ENCODE measurements at regions not wholly inside any gene's neighbourhood (a gene's known extent, or its start where the extent isn't known, plus 50 kb on each side); places are given as distances from the start of the nearest gene placed in this dataset.

GRCh38 chr1:81232420-81232819 is 568.3 kb upstream of the ADGRL2 start:
- Histone ChIP-seq H3K4me1 (peaks cover 0 to 24% (median 0%) of the 10 kb centered on the region in 3 donors), H3K9me3 (no peaks in the 10 kb centered on the region), H3K4me3 (no peak overlapping the region), H3K36me3 (no peaks in the 10 kb centered on the region), H3K27ac (no peak overlapping the region), H3K27me3 (no peaks in the 10 kb centered on the region)
- TF ChIP-seq POLR2A (IDR thresholded peaks at IDR 0.05) = no peak
- TF ChIP-seq, protein P1, sequence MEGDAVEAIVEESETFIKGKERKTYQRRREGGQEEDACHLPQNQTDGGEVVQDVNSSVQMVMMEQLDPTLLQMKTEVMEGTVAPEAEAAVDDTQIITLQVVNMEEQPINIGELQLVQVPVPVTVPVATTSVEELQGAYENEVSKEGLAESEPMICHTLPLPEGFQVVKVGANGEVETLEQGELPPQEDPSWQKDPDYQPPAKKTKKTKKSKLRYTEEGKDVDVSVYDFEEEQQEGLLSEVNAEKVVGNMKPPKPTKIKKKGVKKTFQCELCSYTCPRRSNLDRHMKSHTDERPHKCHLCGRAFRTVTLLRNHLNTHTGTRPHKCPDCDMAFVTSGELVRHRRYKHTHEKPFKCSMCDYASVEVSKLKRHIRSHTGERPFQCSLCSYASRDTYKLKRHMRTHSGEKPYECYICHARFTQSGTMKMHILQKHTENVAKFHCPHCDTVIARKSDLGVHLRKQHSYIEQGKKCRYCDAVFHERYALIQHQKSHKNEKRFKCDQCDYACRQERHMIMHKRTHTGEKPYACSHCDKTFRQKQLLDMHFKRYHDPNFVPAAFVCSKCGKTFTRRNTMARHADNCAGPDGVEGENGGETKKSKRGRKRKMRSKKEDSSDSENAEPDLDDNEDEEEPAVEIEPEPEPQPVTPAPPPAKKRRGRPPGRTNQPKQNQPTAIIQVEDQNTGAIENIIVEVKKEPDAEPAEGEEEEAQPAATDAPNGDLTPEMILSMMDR (IDR thresholded peaks at IDR 0.05) = no peak
- intact Hi-C loops (cut with DNase I) = no loop called here
- 21 to 39% methylated on average over 5 of the region's 5 CpGs for WGBS, 2 donors
- no peak for DNase-seq

- no peak for TF ChIP-seq POLR2A (IDR thresholded peaks at IDR 0.05)
- TF ChIP-seq, protein P1 (IDR thresholded peaks at IDR 0.05) = no peak
- DNase-seq = no peak
- intact Hi-C loops (cut with DNase I) = no loop called here
- 26 to 37% methylated on average over 1 of the region's 1 CpG for WGBS, 2 donors
- Histone ChIP-seq H3K4me1 (peaks cover 0 to 20% (median 0%) of the 10 kb centered on the region in 3 donors), H3K27me3 (no peaks in the 10 kb centered on the region), H3K4me3 (peak overlapping the region in 1 of 4 donors; percentile 25), H3K9me3 (no peaks in the 10 kb centered on the region), H3K36me3 (no peaks in the 10 kb centered on the region), H3K27ac (no peak overlapping the region)
Observed at GRCh38 chr1:81231729-81232038, 569.0 kb upstream of the ADGRL2 start.

- Histone ChIP-seq H3K4me3 (peak overlapping the region in 1 of 4 donors; percentile 25), H3K4me1 (peaks cover 0 to 20% (median 0%) of the 10 kb centered on the region in 3 donors), H3K9me3 (no peaks in the 10 kb centered on the region), H3K36me3 (no peaks in the 10 kb centered on the region), H3K27me3 (no peaks in the 10 kb centered on the region), H3K27ac (no peak overlapping the region)
- TF ChIP-seq, protein P1 (IDR thresholded peaks at IDR 0.05) = no peak
- no peak for TF ChIP-seq POLR2A (IDR thresholded peaks at IDR 0.05)
- intact Hi-C loops (cut with DNase I) = no loop called here
- no peak for DNase-seq
- WGBS, 2 donors = 29 to 34% methylated on average over 6 of the region's 6 CpGs
Observed at GRCh38 chr1:81230983-81231728, 569.6 kb upstream of the ADGRL2 start.

- TF ChIP-seq, protein P1 (IDR thresholded peaks at IDR 0.05) = no peak
- no peak for TF ChIP-seq POLR2A (IDR thresholded peaks at IDR 0.05)
- peaks cover 0 to 20% (median 0%) of the 10 kb centered on the region in 3 donors for H3K4me1 ChIP-seq
- intact Hi-C loops (cut with DNase I) = no loop called here
- H3K9me3 ChIP-seq = no peaks in the 10 kb centered on the region
- WGBS, 2 donors = 83 to 88% methylated on average over 6 of the region's 6 CpGs
- DNase-seq = no peak
- H3K27ac ChIP-seq = no peak overlapping the region
- H3K4me3 ChIP-seq = no peak overlapping the region
- no peaks in the 10 kb centered on the region for H3K36me3 ChIP-seq
- no peaks in the 10 kb centered on the region for H3K27me3 ChIP-seq
Observed at GRCh38 chr1:81228926-81229325, 571.8 kb upstream of the ADGRL2 start.

- no peak for DNase-seq
- 78 to 85% methylated on average over 2 of the region's 2 CpGs for WGBS, 2 donors
Observed at GRCh38 chr1:81226603-81226928, 574.2 kb upstream of the ADGRL2 start.

More at GRCh38 chr1:81226603-81226928, 574.2 kb upstream of the ADGRL2 start:
- H3K4me1 ChIP-seq = peaks cover 0 to 7% (median 0%) of the 10 kb centered on the region in 3 donors
- H3K9me3 ChIP-seq = no peaks in the 10 kb centered on the region
- H3K36me3 ChIP-seq = no peaks in the 10 kb centered on the region
- intact Hi-C loops (cut with DNase I) = no loop called here
- no peak overlapping the region for H3K27ac ChIP-seq
- H3K27me3 ChIP-seq = no peaks in the 10 kb centered on the region
- TF ChIP-seq, protein P1 (IDR thresholded peaks at IDR 0.05) = no peak
- no peak for TF ChIP-seq POLR2A (IDR thresholded peaks at IDR 0.05)
- no peak overlapping the region for H3K4me3 ChIP-seq
